HPDE6-E6E7 (cell line): ENCODE measurements at regions not wholly inside any gene's neighbourhood (a gene's known extent, or its start where the extent isn't known, plus 50 kb on each side); places are given as distances from the start of the nearest gene placed in this dataset.
"Not testable (repeated sequence)": the region's sequence is repeated elsewhere in the genome, so short reads cannot be mapped to it uniquely, and the experiment has no call there.

ENCODE experiments used
- DNase-seq: peaks from one replicate; pipeline ENCODE4 v3.0.0; 2011; ENCODE audit warnings: missing footprints; ENCODE audit errors: extremely low spot score

DNA sequence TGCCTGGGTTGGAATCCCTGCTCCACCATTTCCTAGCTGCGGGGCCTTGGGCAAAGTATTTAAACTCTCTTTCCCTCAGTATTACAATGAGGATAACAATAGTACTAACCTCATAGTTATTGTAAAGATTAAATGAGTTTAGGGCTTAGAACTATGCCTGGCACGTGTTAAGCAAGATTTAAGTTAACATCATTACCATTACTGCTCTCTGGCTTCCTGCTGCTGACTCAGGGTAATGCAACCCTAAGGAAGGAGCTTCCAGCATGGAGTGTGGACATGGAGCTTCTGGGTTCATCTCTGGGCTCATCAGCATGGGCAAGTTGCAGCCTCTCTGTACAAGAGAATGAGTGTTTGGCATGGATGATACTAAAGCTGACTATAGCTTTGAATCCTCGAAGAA is 374.2 kb upstream of the MAP2 start:
- no peak for DNase-seq

GRCh38 chr2:209062210-209062609 is 361.6 kb upstream of the MAP2 start:
- no peak for DNase-seq

- no peak for DNase-seq
Observed at GRCh38 chr2:209070262-209070661, 353.6 kb upstream of the MAP2 start.

GRCh38 chr2:209073151-209073550 is 350.7 kb upstream of the MAP2 start:
- no peak for DNase-seq

GRCh38 chr2:209074711-209075110 is 349.1 kb upstream of the MAP2 start:
- no peak for DNase-seq

DNA sequence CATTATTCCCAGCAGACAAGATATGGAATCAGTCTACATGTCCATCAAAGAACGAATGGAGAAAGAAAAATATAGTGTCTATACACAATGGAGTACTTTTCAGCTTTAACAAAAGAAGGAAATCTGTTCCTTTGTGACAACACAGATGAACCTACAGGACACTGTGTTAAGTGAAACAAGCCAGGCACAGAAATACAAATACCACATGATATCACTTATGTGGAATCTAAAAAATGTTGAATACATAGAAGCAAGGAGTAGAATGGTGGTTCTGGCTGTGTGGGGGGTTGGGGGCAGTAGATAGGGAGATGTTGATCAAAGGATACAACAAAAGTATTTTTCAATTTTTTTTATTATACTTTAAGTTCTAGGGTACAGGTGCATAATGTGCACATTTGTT is 347.7 kb upstream of the MAP2 start:
- DNase-seq, result no peak

DNA sequence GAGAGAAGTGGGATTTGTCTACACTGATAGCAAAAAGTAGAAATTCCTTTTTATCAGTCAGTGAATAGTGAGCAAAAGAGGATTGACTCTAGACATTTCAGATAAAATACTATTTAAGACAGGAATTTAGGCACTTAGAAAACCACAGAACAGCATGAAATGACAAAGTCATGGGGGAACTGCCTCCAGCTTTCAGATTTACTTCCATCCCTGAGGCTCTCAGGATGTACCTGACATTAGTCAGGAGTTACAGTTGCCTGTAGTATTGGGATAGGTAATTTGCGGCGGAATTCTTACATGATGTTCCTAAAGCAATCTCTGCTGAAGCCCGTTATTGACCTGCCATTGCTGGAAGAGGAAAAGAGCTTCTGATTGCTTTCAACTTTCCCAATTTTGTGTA is 337.1 kb upstream of the MAP2 start:
- DNase-seq, result no peak

DNA sequence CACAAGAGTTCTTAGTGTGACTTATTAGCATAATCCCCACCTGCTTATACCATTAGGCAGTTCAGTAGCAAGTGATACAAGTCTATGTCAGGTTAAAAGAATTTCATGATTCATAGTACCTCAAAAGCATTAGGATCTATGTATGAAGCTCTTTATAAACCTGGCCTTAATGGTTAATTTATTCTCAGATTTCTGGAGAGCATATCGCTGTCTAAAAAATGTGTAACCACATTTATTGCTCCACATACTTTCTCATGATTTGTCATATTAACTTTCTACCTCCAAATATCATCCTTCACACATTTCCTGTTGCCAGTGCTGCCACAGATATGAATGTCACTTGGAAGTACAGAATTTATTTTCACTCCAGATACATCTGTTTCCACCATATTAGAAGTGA is 332.8 kb upstream of the MAP2 start:
- DNase-seq, result no peak

DNA sequence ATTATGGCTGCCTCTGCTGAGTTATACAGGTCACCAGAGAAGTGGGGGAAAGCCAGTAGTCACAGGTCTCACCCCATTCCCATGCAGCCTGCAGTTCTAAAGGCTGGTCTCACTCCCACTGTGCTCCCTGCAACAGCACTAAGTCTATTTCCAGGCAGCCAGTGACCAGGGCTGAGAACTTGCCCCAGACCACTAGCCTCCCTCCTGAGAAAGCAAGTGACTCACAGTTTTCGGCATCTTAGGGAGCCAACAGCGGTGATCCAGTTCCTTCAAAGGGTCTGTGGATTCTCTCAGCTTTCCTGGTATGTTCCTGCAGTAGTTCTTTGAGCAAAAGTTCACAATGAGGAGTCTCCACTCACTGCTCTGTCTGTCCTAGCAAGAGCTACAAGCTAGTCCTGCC is 329.6 kb upstream of the MAP2 start:
- no peak for DNase-seq

DNA sequence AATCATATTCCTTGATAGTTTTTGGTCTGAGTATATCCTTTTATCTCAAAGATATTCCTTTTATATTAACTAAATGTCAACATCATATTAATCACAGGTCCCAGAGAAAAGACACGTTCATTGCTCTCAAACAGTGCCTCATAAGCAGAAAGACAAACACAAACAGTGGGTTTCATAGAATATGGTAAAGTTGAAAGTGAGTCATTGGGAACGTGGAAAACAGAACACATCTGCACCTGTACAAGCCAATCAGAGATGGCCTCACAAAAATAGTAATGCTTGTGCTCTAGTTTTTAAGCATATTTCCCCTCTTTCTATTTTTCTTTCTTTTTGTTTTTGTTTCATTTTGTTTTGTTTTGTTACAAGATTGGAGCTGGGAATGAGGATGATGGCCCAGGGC is 328.4 kb upstream of the MAP2 start:
- DNase-seq, result no peak

DNA sequence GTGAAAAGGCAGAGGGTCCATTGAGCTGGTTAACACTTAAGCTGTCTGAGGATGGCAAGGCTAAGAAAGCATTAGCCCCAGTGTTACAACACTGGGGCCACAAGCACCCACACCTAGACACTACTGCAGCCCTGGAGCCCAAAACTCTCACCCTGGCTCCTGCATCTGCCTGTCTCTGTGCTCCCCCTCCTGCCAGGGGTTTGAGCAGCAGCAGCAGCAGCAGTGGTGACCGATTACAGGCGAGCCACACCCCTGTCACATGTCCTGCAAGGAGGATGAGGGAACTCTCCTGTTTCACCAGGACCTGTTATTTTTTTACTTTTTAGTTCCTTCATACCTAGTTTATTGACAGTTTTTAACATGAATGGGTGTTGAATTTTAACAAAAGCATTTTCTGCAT is 326.7 kb upstream of the MAP2 start:
- DNase-seq, result no peak

- DNase-seq, result no peak
Observed at GRCh38 chr2:209102319-209102718, 321.5 kb upstream of the MAP2 start.

GRCh38 chr2:209113026-209113425 is 310.8 kb upstream of the MAP2 start:
- no peak for DNase-seq

GRCh38 chr2:209114588-209115240 is 309.1 kb upstream of the MAP2 start:
- DNase-seq, result no peak

- no peak for DNase-seq
Observed at GRCh38 chr2:209121691-209122090, 302.2 kb upstream of the MAP2 start.

DNA sequence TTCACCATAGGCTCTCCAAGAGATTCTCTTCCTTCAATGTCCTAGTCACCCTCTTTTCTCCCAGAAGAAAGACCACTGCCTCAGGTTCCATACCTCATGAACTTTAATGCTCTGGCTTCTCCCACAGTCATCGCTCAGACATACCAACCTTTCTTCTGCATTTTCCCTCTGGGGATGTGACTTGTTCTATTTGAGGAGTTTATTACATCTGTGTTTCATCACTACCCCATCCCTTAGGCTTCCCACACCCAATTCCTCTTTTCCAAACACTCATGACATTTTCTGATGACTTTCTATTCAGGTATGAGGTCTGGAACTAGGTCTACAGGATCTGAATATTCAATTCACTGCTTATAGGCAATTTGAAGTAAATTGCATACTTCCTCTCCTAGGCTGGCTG is 298.6 kb upstream of the MAP2 start:
- no peak for DNase-seq

- no peak for DNase-seq
Observed at GRCh38 chr2:209138079-209138478, 285.8 kb upstream of the MAP2 start.

- DNase-seq, result peak; percentile 53
Observed at GRCh38 chr2:209141142-209141541, 282.7 kb upstream of the MAP2 start.

GRCh38 chr2:209141818-209142217 is 282.0 kb upstream of the MAP2 start:
- no peak for DNase-seq

- DNase-seq, result not testable (repeated sequence)
Observed at GRCh38 chr2:209145220-209145691, 278.6 kb upstream of the MAP2 start.

GRCh38 chr2:209145941-209146681 is 277.7 kb upstream of the MAP2 start:
- DNase-seq, result no peak

GRCh38 chr2:209146682-209147320 is 277.0 kb upstream of the MAP2 start:
- no peak for DNase-seq

- DNase-seq, result no peak
Observed at GRCh38 chr2:209147981-209148380, 275.9 kb upstream of the MAP2 start.
